Caco-2 (cell line): ENCODE measurements at regions not wholly inside any gene's neighbourhood (a gene's known extent, or its start where the extent isn't known, plus 50 kb on each side); places are given as distances from the start of the nearest gene placed in this dataset.

ENCODE experiments used
- BruUV-seq: library from RNA; stranded (reverse); fragments of 400-500 nt; replicated peaks from 2 replicates; lab custom pipeline; 2021; lab: Mats Ljungman, UMichigan
- CTCF ChIA-PET: fragments of 300-600 bp; sonication (Branson Sonifier 250); formaldehyde crosslinking; loops from one replicate; lab custom pipeline; 2022; ENCODE audit warnings: antibody characterized with exemption; lab: Charles Lee
- POLR2A ChIA-PET: fragments of 300-600 bp; sonication (Branson Sonifier 250); formaldehyde crosslinking; loops from one replicate; lab custom pipeline; 2022; ENCODE audit warnings: antibody characterized with exemption; lab: Charles Lee
- DNase-seq, 2 experiments: peaks; one replicate each; pipeline versions ENCODE4 v3.0.0 to v3.0.0-alpha.2; 2020 to 2022
- H3K27me3 ChIP-seq: replicated peaks from 2 replicates; pipeline ENCODE4 v1.6.0; 2011; ENCODE audit warnings: low read length; ENCODE audit not compliant: control insufficient read depth, insufficient read depth
- H3K36me3 ChIP-seq: 2 replicates; pipeline ENCODE4 v1.5.1; 2011; ENCODE audit warnings: low read length; ENCODE audit not compliant: control insufficient read depth, insufficient read depth
- H3K4me1 ChIP-seq: fragments of 250-450 bp; sonication (Bioruptor Pico); 2 replicates; pipeline ENCODE4 v1.5.1; 2020; ENCODE audit warnings: mild to moderate bottlenecking
- H3K4me3 ChIP-seq: 2 replicates; pipeline ENCODE4 v1.5.1; 2011; ENCODE audit warnings: low read depth, mild to moderate bottlenecking, control low read depth, low read length
- H3K9me3 ChIP-seq: fragments of 250-450 bp; sonication (Bioruptor Pico); 2 replicates; pipeline ENCODE4 v1.5.1; 2020; ENCODE audit warnings: mild to moderate bottlenecking, moderate library complexity
- H3K27ac Mint-ChIP-seq: one replicate; pipeline ENCODE4 v1.8.0; 2022; ENCODE audit warnings: mixed read lengths; ENCODE audit not compliant: unreplicated experiment
- H3K27me3 Mint-ChIP-seq: one replicate; pipeline ENCODE4 v1.8.0; 2022; ENCODE audit warnings: mixed read lengths; ENCODE audit not compliant: insufficient read depth, unreplicated experiment
- H3K36me3 Mint-ChIP-seq: one replicate; pipeline ENCODE4 v1.8.0; 2022; ENCODE audit warnings: mild to moderate bottlenecking, mixed read lengths; ENCODE audit not compliant: insufficient read depth, unreplicated experiment
- H3K4me1 Mint-ChIP-seq: one replicate; pipeline ENCODE4 v1.8.0; 2022; ENCODE audit warnings: low read depth, mixed read lengths; ENCODE audit not compliant: unreplicated experiment
- H3K4me3 Mint-ChIP-seq: one replicate; pipeline ENCODE4 v1.8.0; 2022; ENCODE audit warnings: mild to moderate bottlenecking, moderate library complexity, mixed read lengths; ENCODE audit not compliant: unreplicated experiment
- H3K9me3 Mint-ChIP-seq: one replicate; pipeline ENCODE4 v1.8.0; 2022; ENCODE audit warnings: mixed read lengths; ENCODE audit not compliant: unreplicated experiment
- CTCF ChIP-seq, 2 experiments: fragments of 200-600 bp in 1 of 2; IDR thresholded peaks; 1 replicate in 1 of 2; 2 replicates in 1 of 2; pipeline versions ENCODE4 v1.5.1 to v1.8.0; 2011 to 2022; ENCODE audit warnings: antibody characterized with exemption in 1 of 2, control low read depth in 1 of 2, inconsistent platforms in 1 of 2, low read depth in 1 of 2, low read length in 1 of 2, mild to moderate bottlenecking in 1 of 2, moderate library complexity in 1 of 2; ENCODE audit not compliant: insufficient read depth in 1 of 2, severe bottlenecking in 1 of 2, unreplicated experiment in 1 of 2
- intact Hi-C: fragments of 100-400 bp; cut with micrococcal nuclease; formaldehyde crosslinking; loops from one replicate; pipeline ENCODE4 v1.10.0; 2022; ENCODE audit not compliant: unreplicated experiment

- Mint-ChIP-seq H3K4me3 (no peak overlapping the region), H3K4me1 (no peaks in the 10 kb centered on the region), H3K27ac (no peak overlapping the region), H3K27me3 (peaks cover 3% of the 10 kb centered on the region), H3K9me3 (no peaks in the 10 kb centered on the region), H3K36me3 (no peaks in the 10 kb centered on the region)
- H3K4me3 ChIP-seq: no peak overlapping the region
- no peaks in the 10 kb centered on the region for H3K27me3 ChIP-seq
- ChIA-PET CTCF (no interaction called here), POLR2A (no interaction called here)
- no peaks in the 10 kb centered on the region for H3K36me3 ChIP-seq
- no peak for DNase-seq
- BruUV-seq: no TSS peak
- no peaks in the 10 kb centered on the region for H3K4me1 ChIP-seq
- intact Hi-C loops: no loop called here
- H3K9me3 ChIP-seq: no peaks in the 10 kb centered on the region
- no peak for TF ChIP-seq CTCF (IDR thresholded peaks at IDR 0.05; ENCODE audit: insufficient read depth in 1 of 2, low read depth in 1 of 2, low read length in 1 of 2, severe bottlenecking in 1 of 2, unreplicated experiment in 1 of 2)
Observed at GRCh38 chr12:85516667-85517325, 236.8 kb downstream of the ALX1 start.

GRCh38 chr12:85519163-85519562 lies 239.1 kb downstream of the ALX1 start:
- no peak for TF ChIP-seq CTCF (IDR thresholded peaks at IDR 0.05; ENCODE audit: insufficient read depth in 1 of 2, low read depth in 1 of 2, low read length in 1 of 2, severe bottlenecking in 1 of 2, unreplicated experiment in 1 of 2)
- no TSS peak for BruUV-seq
- Mint-ChIP-seq H3K9me3 (no peaks in the 10 kb centered on the region), H3K4me3 (no peak overlapping the region), H3K27ac (no peak overlapping the region), H3K36me3 (no peaks in the 10 kb centered on the region), H3K27me3 (peaks cover 3% of the 10 kb centered on the region), H3K4me1 (no peaks in the 10 kb centered on the region)
- ChIA-PET CTCF (no interaction called here), POLR2A (no interaction called here)
- no peaks in the 10 kb centered on the region for H3K27me3 ChIP-seq
- H3K4me1 ChIP-seq: no peaks in the 10 kb centered on the region
- DNase-seq: no peak
- intact Hi-C loops: no loop called here
- no peak overlapping the region for H3K4me3 ChIP-seq
- no peaks in the 10 kb centered on the region for H3K9me3 ChIP-seq
- no peaks in the 10 kb centered on the region for H3K36me3 ChIP-seq

GRCh38 chr12:85523197-85523596 lies 243.2 kb downstream of the ALX1 start:
- intact Hi-C loops: no loop called here
- Mint-ChIP-seq H3K4me1 (no peaks in the 10 kb centered on the region), H3K36me3 (no peaks in the 10 kb centered on the region)

More at GRCh38 chr12:85523197-85523596, 243.2 kb downstream of the ALX1 start:
- CTCF ChIA-PET: no interaction called here
- no peaks in the 10 kb centered on the region for H3K9me3 Mint-ChIP-seq
- peaks cover 3% of the 10 kb centered on the region for H3K27me3 Mint-ChIP-seq
- H3K27me3 ChIP-seq: no peaks in the 10 kb centered on the region
- no peak for DNase-seq
- no peaks in the 10 kb centered on the region for H3K4me1 ChIP-seq
- H3K4me3 ChIP-seq: no peak overlapping the region
- H3K9me3 ChIP-seq: no peaks in the 10 kb centered on the region
- H3K27ac Mint-ChIP-seq: no peak overlapping the region
- POLR2A ChIA-PET: no interaction called here
- H3K36me3 ChIP-seq: no peaks in the 10 kb centered on the region
- no TSS peak for BruUV-seq
- no peak overlapping the region for H3K4me3 Mint-ChIP-seq
- no peak for TF ChIP-seq CTCF (IDR thresholded peaks at IDR 0.05; ENCODE audit: insufficient read depth in 1 of 2, low read depth in 1 of 2, low read length in 1 of 2, severe bottlenecking in 1 of 2, unreplicated experiment in 1 of 2)
